ENCODE measurements at regions not wholly inside any gene's neighbourhood (a gene's known extent, or its start where the extent isn't known, plus 50 kb on each side); places are given as distances from the start of the nearest gene placed in this dataset.

GRCh38 chr9:105879181-105879580 is 184.8 kb downstream of the TMEM38B start:
- no peak overlapping the region for H2BK120ac ChIP-seq (ENCODE audit: low read depth, low read length, poor library complexity, severe bottlenecking)
- H3K4ac ChIP-seq (ENCODE audit: low read depth, low read length) = no peak overlapping the region
- H4K20me1 ChIP-seq (ENCODE audit: control insufficient read depth, insufficient read depth, insufficient read length) = no peaks in the 10 kb centered on the region
- no peaks in the 10 kb centered on the region for H3K9me3 ChIP-seq (ENCODE audit: control insufficient read depth, low read depth, low read length)
- DNase-seq = no peak
- H3K23ac ChIP-seq (ENCODE audit: insufficient read length, low read depth, low read length) = no peak overlapping the region
- H3K27ac ChIP-seq (ENCODE audit: insufficient read length, low read depth, low read length) = no peak overlapping the region
- H3K27me3 ChIP-seq (ENCODE audit: insufficient read depth, low read length) = no peaks in the 10 kb centered on the region
- peaks cover 10% of the 10 kb centered on the region in 2 experiments; a peak in 3 of 4 replicates for H3K4me1 Mint-ChIP-seq
- H3K4me1 ChIP-seq (ENCODE audit: insufficient read depth, low read length) = no peaks in the 10 kb centered on the region
- no peak overlapping the region for H3K4me2 ChIP-seq (ENCODE audit: insufficient read depth, insufficient read length, low read length)
- no peaks in the 10 kb centered on the region for H3K9me3 Mint-ChIP-seq
- no peak overlapping the region for H3K9ac ChIP-seq (ENCODE audit: extremely low read depth, insufficient read length, low read length)
- H3K14ac ChIP-seq (ENCODE audit: insufficient read depth, low read length) = no peak overlapping the region
- H3K56ac ChIP-seq (ENCODE audit: insufficient read length, low read depth, low read length) = no peak overlapping the region
- no peak overlapping the region for H3K18ac ChIP-seq (ENCODE audit: insufficient read length, low read depth, low read length)
- H2BK20ac ChIP-seq (ENCODE audit: low read depth, low read length, poor library complexity, severe bottlenecking) = no peak overlapping the region
- no peaks in the 10 kb centered on the region for H3K27me3 Mint-ChIP-seq (ENCODE audit: low read depth)
- no peak overlapping the region for H4K8ac ChIP-seq (replicated peaks; ENCODE audit: insufficient read length, low read depth, low read length)
- H3K27ac Mint-ChIP-seq = no peak overlapping the region; a peak in 1 of 7 replicates
- H2AK5ac ChIP-seq (ENCODE audit: insufficient read length, low read length) = no peak overlapping the region
- H2BK5ac ChIP-seq (ENCODE audit: insufficient read length, low read length) = no peak overlapping the region
- no peak overlapping the region for H2BK12ac ChIP-seq (ENCODE audit: insufficient read length, low read depth, low read length)
- H2BK15ac ChIP-seq (ENCODE audit: low read depth, low read length) = no peak overlapping the region
- no peaks in the 10 kb centered on the region for H3K79me1 ChIP-seq (ENCODE audit: insufficient read depth, low read depth, low read length, poor library complexity, severe bottlenecking)
- H3K23me2 ChIP-seq (ENCODE audit: insufficient read length, low read depth, low read length, poor library complexity, severe bottlenecking) = no peaks in the 10 kb centered on the region
- no peaks in the 10 kb centered on the region for H3K79me2 ChIP-seq (ENCODE audit: insufficient read depth, low read length)
- no peak for TF ChIP-seq CTCF (conservative IDR thresholded peaks at IDR 0.05)
- H4K91ac ChIP-seq (ENCODE audit: insufficient read length, low read depth, low read length) = no peak overlapping the region
- no peak overlapping the region for H2AFZ ChIP-seq (ENCODE audit: low read length)
- H3K36me3 Mint-ChIP-seq (ENCODE audit: insufficient read depth in 1 of 3, low read depth in 3 of 3) = no peaks in the 10 kb centered on the region
- no peak overlapping the region for H3K4me3 Mint-ChIP-seq
- no peak overlapping the region for H4K5ac ChIP-seq (ENCODE audit: insufficient read length, low read depth, low read length)
- H3T11ph ChIP-seq (ENCODE audit: low read length) = no peak overlapping the region

Measured in H9 (cell line).